ENCODE measurements at regions not wholly inside any gene's neighbourhood (a gene's known extent, or its start where the extent isn't known, plus 50 kb on each side); places are given as distances from the start of the nearest gene placed in this dataset.

DNA sequence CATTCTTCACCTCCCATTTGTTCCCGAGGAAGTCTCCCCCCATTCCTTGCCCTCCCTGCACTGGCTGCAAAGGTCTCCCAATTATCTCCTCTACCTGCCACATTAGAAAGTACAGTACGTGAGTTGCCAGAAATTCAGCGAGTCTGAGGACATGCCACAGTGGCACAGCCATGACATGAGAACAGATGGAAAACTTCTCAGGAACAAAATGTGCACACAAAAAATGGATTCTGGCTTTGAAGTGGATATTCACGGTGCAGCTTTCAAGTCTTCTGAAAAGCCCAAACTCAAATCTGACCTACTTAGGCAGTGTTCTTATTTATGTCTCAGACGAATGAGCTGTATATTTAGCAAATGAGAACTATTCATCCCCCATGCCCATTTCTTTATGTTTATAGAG, 269.1 kb upstream of the ARID1B start:
- Histone ChIP-seq H3K36me3 (replicated peaks; ENCODE audit: insufficient read depth, low read length) (no peaks in the 10 kb centered on the region), H4K20me1 (ENCODE audit: insufficient read depth, low read length) (no peaks in the 10 kb centered on the region), H3K4me2 (ENCODE audit: low read depth, low read length) (no peak overlapping the region), H3K4me3 (ENCODE audit: low read length) (no peak overlapping the region), H3K27ac (ENCODE audit: low read length) (no peak overlapping the region), H3K9me2 (replicated peaks; ENCODE audit: insufficient read depth, low read length) (no peaks in the 10 kb centered on the region), H3K79me2 (ENCODE audit: low read length) (no peaks in the 10 kb centered on the region), H3K9me3 (replicated peaks; ENCODE audit: insufficient read depth, low read length) (no peaks in the 10 kb centered on the region), H3K4me1 (ENCODE audit: low read length) (no peaks in the 10 kb centered on the region), H3K27me3 (replicated peaks; ENCODE audit: insufficient read depth, low read length) (no peaks in the 10 kb centered on the region), H3K9ac (ENCODE audit: low read length) (no peak overlapping the region), H2AFZ (ENCODE audit: low read length) (no peak overlapping the region), H3F3A (ENCODE audit: insufficient read depth, low read length) (no peaks in the 10 kb centered on the region)
- TF ChIP-seq EZH2phosphoT487 (IDR thresholded peaks at IDR 0.05; ENCODE audit: low read length): no peak
- TF ChIP-seq, protein P1, sequence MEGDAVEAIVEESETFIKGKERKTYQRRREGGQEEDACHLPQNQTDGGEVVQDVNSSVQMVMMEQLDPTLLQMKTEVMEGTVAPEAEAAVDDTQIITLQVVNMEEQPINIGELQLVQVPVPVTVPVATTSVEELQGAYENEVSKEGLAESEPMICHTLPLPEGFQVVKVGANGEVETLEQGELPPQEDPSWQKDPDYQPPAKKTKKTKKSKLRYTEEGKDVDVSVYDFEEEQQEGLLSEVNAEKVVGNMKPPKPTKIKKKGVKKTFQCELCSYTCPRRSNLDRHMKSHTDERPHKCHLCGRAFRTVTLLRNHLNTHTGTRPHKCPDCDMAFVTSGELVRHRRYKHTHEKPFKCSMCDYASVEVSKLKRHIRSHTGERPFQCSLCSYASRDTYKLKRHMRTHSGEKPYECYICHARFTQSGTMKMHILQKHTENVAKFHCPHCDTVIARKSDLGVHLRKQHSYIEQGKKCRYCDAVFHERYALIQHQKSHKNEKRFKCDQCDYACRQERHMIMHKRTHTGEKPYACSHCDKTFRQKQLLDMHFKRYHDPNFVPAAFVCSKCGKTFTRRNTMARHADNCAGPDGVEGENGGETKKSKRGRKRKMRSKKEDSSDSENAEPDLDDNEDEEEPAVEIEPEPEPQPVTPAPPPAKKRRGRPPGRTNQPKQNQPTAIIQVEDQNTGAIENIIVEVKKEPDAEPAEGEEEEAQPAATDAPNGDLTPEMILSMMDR (IDR thresholded peaks at IDR 0.05; ENCODE audit: low read length): no peak
- no peak for TF ChIP-seq EZH2 (optimal IDR thresholded peaks at IDR 0.05; ENCODE audit: low read depth, low read length)
- no peak for DNase-seq

DNA sequence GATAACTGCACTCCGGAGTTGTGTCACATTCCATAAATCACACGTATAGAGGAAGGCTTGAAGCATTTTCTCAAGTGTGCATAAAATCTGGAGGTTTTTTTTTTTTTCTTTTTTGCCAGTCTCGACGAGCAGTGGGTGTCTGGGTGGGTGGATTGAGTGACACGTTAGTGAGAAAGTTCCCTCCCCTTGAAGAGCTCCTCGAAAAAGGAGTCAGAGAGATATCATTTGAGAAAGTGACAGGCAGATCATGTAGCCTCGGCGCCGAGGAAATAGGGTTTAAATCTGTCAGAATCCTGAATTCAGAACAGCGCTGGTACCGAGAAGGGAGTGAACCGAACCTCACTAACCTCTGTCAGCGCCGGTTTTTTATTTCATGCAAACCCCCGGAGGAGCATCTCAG, 269.5 kb upstream of the ARID1B start:
- no peak for DNase-seq
- TF ChIP-seq EZH2phosphoT487 (IDR thresholded peaks at IDR 0.05; ENCODE audit: low read length) (no peak), EZH2 (optimal IDR thresholded peaks at IDR 0.05; ENCODE audit: low read depth, low read length) (no peak)
- TF ChIP-seq, protein P1 (IDR thresholded peaks at IDR 0.05; ENCODE audit: low read length): no peak
- no peak overlapping the region for H3K4me2 ChIP-seq (ENCODE audit: low read depth, low read length)

DNA sequence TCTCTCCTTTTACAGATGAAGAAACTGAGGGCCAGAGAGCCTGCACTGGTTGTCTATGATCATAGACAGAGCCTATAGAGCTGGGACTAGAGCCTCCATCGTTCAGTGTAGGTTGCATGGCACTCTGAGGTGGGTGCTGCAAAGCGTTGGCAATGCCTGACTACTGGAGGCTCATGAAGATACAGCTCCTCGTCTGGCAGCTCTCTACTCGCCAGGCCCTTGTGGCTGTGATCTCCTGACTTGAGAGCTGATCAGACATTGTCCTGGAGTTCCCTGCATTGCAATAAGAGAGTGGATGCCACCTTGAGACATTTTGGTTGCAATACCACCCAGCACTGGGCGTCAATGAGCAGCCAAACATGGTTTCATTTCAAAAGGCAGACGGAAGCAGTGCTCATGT, 270.1 kb upstream of the ARID1B start:
- DNase-seq: no peak
- Histone ChIP-seq H3K4me1 (ENCODE audit: low read length) (no peaks in the 10 kb centered on the region), H3K9me3 (replicated peaks; ENCODE audit: insufficient read depth, low read length) (no peaks in the 10 kb centered on the region)

More for the DNA sequence above, 269.5 kb upstream of the ARID1B start:
- no peak overlapping the region for H3K27ac ChIP-seq (ENCODE audit: low read length)
- H3K27me3 ChIP-seq (replicated peaks; ENCODE audit: insufficient read depth, low read length): no peaks in the 10 kb centered on the region
- no peaks in the 10 kb centered on the region for H3K9me3 ChIP-seq (replicated peaks; ENCODE audit: insufficient read depth, low read length)
- no peak overlapping the region for H2AFZ ChIP-seq (ENCODE audit: low read length)
- no peaks in the 10 kb centered on the region for H3K9me2 ChIP-seq (replicated peaks; ENCODE audit: insufficient read depth, low read length)
- no peaks in the 10 kb centered on the region for H3K4me1 ChIP-seq (ENCODE audit: low read length)
- no peaks in the 10 kb centered on the region for H3K79me2 ChIP-seq (ENCODE audit: low read length)
- no peak overlapping the region for H3K9ac ChIP-seq (ENCODE audit: low read length)
- H3K36me3 ChIP-seq (replicated peaks; ENCODE audit: insufficient read depth, low read length): no peaks in the 10 kb centered on the region
- H4K20me1 ChIP-seq (ENCODE audit: insufficient read depth, low read length): no peaks in the 10 kb centered on the region
- no peak overlapping the region for H3K4me3 ChIP-seq (ENCODE audit: low read length)
- H3F3A ChIP-seq (ENCODE audit: insufficient read depth, low read length): no peaks in the 10 kb centered on the region

More for the DNA sequence above, 270.1 kb upstream of the ARID1B start:
- Histone ChIP-seq H3K9me2 (replicated peaks; ENCODE audit: insufficient read depth, low read length) (no peaks in the 10 kb centered on the region), H3K79me2 (ENCODE audit: low read length) (no peaks in the 10 kb centered on the region), H3K4me3 (ENCODE audit: low read length) (no peak overlapping the region), H3F3A (ENCODE audit: insufficient read depth, low read length) (no peaks in the 10 kb centered on the region), H2AFZ (ENCODE audit: low read length) (no peak overlapping the region), H3K9ac (ENCODE audit: low read length) (no peak overlapping the region), H3K27ac (ENCODE audit: low read length) (no peak overlapping the region), H3K27me3 (replicated peaks; ENCODE audit: insufficient read depth, low read length) (no peaks in the 10 kb centered on the region), H3K36me3 (replicated peaks; ENCODE audit: insufficient read depth, low read length) (no peaks in the 10 kb centered on the region), H3K4me2 (ENCODE audit: low read depth, low read length) (no peak overlapping the region), H4K20me1 (ENCODE audit: insufficient read depth, low read length) (no peaks in the 10 kb centered on the region)
- TF ChIP-seq EZH2 (optimal IDR thresholded peaks at IDR 0.05; ENCODE audit: low read depth, low read length) (no peak), EZH2phosphoT487 (IDR thresholded peaks at IDR 0.05; ENCODE audit: low read length) (no peak)
- TF ChIP-seq, protein P1 (IDR thresholded peaks at IDR 0.05; ENCODE audit: low read length): no peak
